Stomach (tissue), 8 donors: ENCODE measurements at regions not wholly inside any gene's neighbourhood (a gene's known extent, or its start where the extent isn't known, plus 50 kb on each side); places are given as distances from the start of the nearest gene placed in this dataset.

Source experiments
- DNase-seq, 2 donors: peaks; one replicate each; pipeline versions ENCODE4 v3.0.0 to v3.0.0-alpha.2; 2013 to 2019
- H3K27ac ChIP-seq, 5 donors: fragments of 200-600 bp in 4 of 5; sonication (generic) in 4 of 5; one replicate each; pipeline ENCODE4 v1.5.1; 2013 to 2019; ENCODE audit warnings: mild to moderate bottlenecking in 1 of 5, moderate library complexity in 1 of 5
- H3K27me3 ChIP-seq, 3 donors: fragments of 200-600 bp; sonication (generic); one replicate each; pipeline ENCODE4 v1.5.1; 2017 to 2019; ENCODE audit warnings: mixed run types in 1 of 3
- H3K36me3 ChIP-seq, 4 donors: fragments of 200-600 bp; sonication (generic); 1 replicate in 3 of 4; 2 replicates in 1 of 4; pipeline ENCODE4 v1.5.1; 2016 to 2019
- H3K4me1 ChIP-seq, 4 donors: fragments of 200-600 bp; sonication (generic); one replicate each; pipeline ENCODE4 v1.5.1; 2016 to 2019
- H3K4me3 ChIP-seq, 4 donors: fragments of 200-600 bp; sonication (generic) in 3 of 4; one replicate each; pipeline ENCODE4 v1.5.1; 2016 to 2019; ENCODE audit warnings: mild to moderate bottlenecking in 1 of 4
- H3K9me3 ChIP-seq, 4 donors: fragments of 200-600 bp; sonication (generic); one replicate each; pipeline ENCODE4 v1.5.1; 2016 to 2019
- EP300 ChIP-seq: sonication (generic); formaldehyde crosslinking; IDR thresholded peaks from one replicate; pipeline ENCODE4 v1.6.1; 2017; ENCODE audit warnings: antibody characterized with exemption
- POLR2A ChIP-seq, 4 donors: fragments of 450-650 bp; IDR thresholded peaks; one replicate each; pipeline ENCODE4 v1.6.1; 2016; ENCODE audit warnings: antibody characterized with exemption in 4 of 4, control low read depth in 2 of 4, mild to moderate bottlenecking in 1 of 4, moderate library complexity in 1 of 4
- POLR2AphosphoS5 ChIP-seq, 3 donors: sonication (generic); formaldehyde crosslinking; IDR thresholded peaks; one replicate each; pipeline ENCODE4 v1.6.1; 2016; ENCODE audit warnings: antibody characterized with exemption in 3 of 3
- WGBS, 5 donors: extraction: QIAGEN DNeasy Blood & Tissue Kit in 3 of 5; methylation state at CpG; one replicate each; pipeline versions ENCODE4 v1.1.5 to v1.1.7; 2013 to 2018; 5-methylcytosine and 5-hydroxymethylcytosine counted together
- intact Hi-C: fragments of 100-400 bp; cut with DNase I; formaldehyde crosslinking; loops from one replicate; pipeline ENCODE4 v1.15.1; 2023; ENCODE audit warnings: low total_unique reads
- TF ChIP-seq, protein P1 (sequence below), 7 experiments: fragments of 450-650 bp in 4 of 7; fragments of 200-600 bp in 3 of 7; sonication (generic) in 3 of 7; IDR thresholded peaks; one replicate each; pipeline ENCODE4 v1.5.1; 2016 to 2019; ENCODE audit warnings: antibody characterized with exemption in 7 of 7, control low read depth in 2 of 7, mild to moderate bottlenecking in 1 of 7
- donor health status: healthy with polysubstance abuse.
- donor health status: Bipolar disorder and iron deficiency.
- donor health status: healthy.

DNA sequence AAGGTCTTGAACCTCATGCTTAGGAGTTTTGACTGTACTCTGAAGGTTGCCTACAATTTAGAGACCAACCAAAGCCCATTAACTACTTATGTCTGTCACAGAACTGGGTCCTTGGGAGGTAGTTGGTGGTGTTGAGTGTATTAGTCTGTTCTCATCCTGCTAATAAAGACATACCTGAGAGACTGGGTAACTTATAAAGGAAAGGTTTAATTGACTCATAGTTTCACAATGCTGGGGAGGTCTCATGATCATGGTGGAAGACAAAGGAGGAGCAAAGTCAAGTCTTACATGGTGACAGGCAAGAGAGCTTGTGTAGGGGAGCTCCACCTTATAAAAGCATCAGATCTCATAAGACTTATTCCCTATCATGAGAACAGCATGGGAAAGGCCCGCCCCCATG lies 319.6 kb upstream of the ZMIZ1 start:
- H3K36me3 ChIP-seq, result no peaks in the 10 kb centered on the region
- no peaks in the 10 kb centered on the region for H3K9me3 ChIP-seq
- intact Hi-C loops, result no loop called here
- no peaks in the 10 kb centered on the region for H3K27me3 ChIP-seq
- H3K27ac ChIP-seq, result no peak overlapping the region
- TF ChIP-seq, protein P1, sequence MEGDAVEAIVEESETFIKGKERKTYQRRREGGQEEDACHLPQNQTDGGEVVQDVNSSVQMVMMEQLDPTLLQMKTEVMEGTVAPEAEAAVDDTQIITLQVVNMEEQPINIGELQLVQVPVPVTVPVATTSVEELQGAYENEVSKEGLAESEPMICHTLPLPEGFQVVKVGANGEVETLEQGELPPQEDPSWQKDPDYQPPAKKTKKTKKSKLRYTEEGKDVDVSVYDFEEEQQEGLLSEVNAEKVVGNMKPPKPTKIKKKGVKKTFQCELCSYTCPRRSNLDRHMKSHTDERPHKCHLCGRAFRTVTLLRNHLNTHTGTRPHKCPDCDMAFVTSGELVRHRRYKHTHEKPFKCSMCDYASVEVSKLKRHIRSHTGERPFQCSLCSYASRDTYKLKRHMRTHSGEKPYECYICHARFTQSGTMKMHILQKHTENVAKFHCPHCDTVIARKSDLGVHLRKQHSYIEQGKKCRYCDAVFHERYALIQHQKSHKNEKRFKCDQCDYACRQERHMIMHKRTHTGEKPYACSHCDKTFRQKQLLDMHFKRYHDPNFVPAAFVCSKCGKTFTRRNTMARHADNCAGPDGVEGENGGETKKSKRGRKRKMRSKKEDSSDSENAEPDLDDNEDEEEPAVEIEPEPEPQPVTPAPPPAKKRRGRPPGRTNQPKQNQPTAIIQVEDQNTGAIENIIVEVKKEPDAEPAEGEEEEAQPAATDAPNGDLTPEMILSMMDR (IDR thresholded peaks at IDR 0.05), result no peak
- no peak for TF ChIP-seq POLR2AphosphoS5 (IDR thresholded peaks at IDR 0.05)
- no peak for TF ChIP-seq POLR2A (IDR thresholded peaks at IDR 0.05)
- TF ChIP-seq EP300, result no peak
- no peak overlapping the region for H3K4me3 ChIP-seq
- DNase-seq, result no peak
- H3K4me1 ChIP-seq, result peaks cover 18 to 21% (median 20%) of the 10 kb centered on the region in 4 donors
- WGBS, 5 donors, result 79 to 96% (median 93%) methylated on average over 1 of the region's 1 CpG

- 75 to 92% (median 85%) methylated on average over 1 of the region's 1 CpG for WGBS, 5 donors
- H3K4me3 ChIP-seq, result no peak overlapping the region
- TF ChIP-seq POLR2A (IDR thresholded peaks at IDR 0.05), result no peak
- TF ChIP-seq, protein P1 (IDR thresholded peaks at IDR 0.05), result no peak
- no peak for DNase-seq
- H3K27ac ChIP-seq, result no peak overlapping the region
- peaks cover 11 to 18% (median 13%) of the 10 kb centered on the region in 4 donors for H3K4me1 ChIP-seq
- H3K9me3 ChIP-seq, result no peaks in the 10 kb centered on the region
- H3K27me3 ChIP-seq, result no peaks in the 10 kb centered on the region
- H3K36me3 ChIP-seq, result no peaks in the 10 kb centered on the region
- intact Hi-C loops, result no loop called here
Observed at GRCh38 chr10:78749898-78750297, 318.9 kb upstream of the ZMIZ1 start.

DNA sequence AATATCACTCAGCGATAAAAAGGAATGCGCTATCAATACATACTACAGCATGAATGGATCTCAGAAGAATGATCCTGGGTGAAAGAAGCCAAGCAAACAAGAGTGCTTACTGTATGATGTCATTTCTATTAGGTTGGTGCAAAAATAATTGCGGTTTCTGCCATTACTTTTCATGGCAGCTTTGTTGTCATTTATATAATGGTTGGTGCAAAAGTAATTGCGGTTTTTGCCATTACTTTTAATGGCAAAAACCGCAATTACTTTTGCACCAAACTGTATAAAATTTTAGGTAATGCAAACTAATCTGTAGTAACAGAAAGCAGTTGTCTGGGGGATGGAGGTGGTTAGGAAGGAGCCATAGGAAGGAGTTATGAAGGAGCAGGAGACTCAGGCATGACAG lies 318.3 kb upstream of the ZMIZ1 start:
- H3K27me3 ChIP-seq, result no peaks in the 10 kb centered on the region
- no peak overlapping the region for H3K4me3 ChIP-seq
- 72 to 82% (median 74%) methylated on average over 5 of the region's 5 CpGs for WGBS, 5 donors
- TF ChIP-seq EP300, result no peak
- TF ChIP-seq POLR2AphosphoS5 (IDR thresholded peaks at IDR 0.05), result no peak
- no peak for TF ChIP-seq POLR2A (IDR thresholded peaks at IDR 0.05)
- TF ChIP-seq, protein P1 (IDR thresholded peaks at IDR 0.05), result no peak
- no peaks in the 10 kb centered on the region for H3K36me3 ChIP-seq
- peaks cover 6 to 12% (median 8%) of the 10 kb centered on the region in 4 donors for H3K4me1 ChIP-seq
- no peaks in the 10 kb centered on the region for H3K9me3 ChIP-seq
- intact Hi-C loops, result no loop called here
- no peak for DNase-seq
- H3K27ac ChIP-seq, result no peak overlapping the region

DNA sequence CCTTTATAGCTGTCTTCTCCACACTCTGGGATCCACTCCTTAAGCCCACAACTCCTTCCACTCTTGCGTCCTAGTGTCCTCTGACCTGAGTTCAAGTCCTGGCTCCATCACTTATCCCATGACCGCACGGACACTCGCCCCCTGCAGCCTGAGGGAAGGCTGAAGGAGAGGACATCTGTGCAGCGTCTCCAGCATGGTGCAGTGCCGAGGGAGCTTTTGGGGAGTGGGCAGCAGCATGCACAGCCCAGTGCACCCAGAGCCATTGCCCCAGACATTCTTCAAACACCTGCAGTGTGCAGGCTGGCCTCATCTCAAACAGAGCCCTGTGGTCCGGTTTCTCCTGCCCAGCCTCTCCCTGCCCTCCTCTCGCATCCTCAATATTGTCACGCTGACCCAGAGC lies 317.1 kb upstream of the ZMIZ1 start:
- TF ChIP-seq POLR2A (IDR thresholded peaks at IDR 0.05) (no peak), EP300 (no peak), POLR2AphosphoS5 (IDR thresholded peaks at IDR 0.05) (no peak)
- TF ChIP-seq, protein P1 (IDR thresholded peaks at IDR 0.05), result no peak

More for the DNA sequence above, 317.1 kb upstream of the ZMIZ1 start:
- intact Hi-C loops, result no loop called here
- Histone ChIP-seq H3K9me3 (no peaks in the 10 kb centered on the region), H3K4me1 (peaks cover 4 to 14% (median 10%) of the 10 kb centered on the region in 4 donors), H3K4me3 (no peak overlapping the region), H3K36me3 (no peaks in the 10 kb centered on the region), H3K27me3 (no peaks in the 10 kb centered on the region), H3K27ac (no peak overlapping the region)
- DNase-seq, result no peak
- WGBS, 5 donors, result 88 to 95% (median 93%) methylated on average over 9 of the region's 9 CpGs
